Stimulated activated CD4-positive, alpha-beta T cell treated with anti-CD3 and anti-CD28 coated beads, Interleukin-15, amount 100 ng/mL, for 48 hours (primary cell): ENCODE measurements at regions not wholly inside any gene's neighbourhood (a gene's known extent, or its start where the extent isn't known, plus 50 kb on each side); places are given as distances from the start of the nearest gene placed in this dataset.
"Not testable (repeated sequence)": the region's sequence is repeated elsewhere in the genome, so short reads cannot be mapped to it uniquely, and the experiment has no call there.

Source experiments
- DNase-seq, 2 donors: peaks; one replicate each; pipeline ENCODE4 v3.0.0-alpha.2; 2020; ENCODE audit warnings: low read depth in 2 of 2

DNA sequence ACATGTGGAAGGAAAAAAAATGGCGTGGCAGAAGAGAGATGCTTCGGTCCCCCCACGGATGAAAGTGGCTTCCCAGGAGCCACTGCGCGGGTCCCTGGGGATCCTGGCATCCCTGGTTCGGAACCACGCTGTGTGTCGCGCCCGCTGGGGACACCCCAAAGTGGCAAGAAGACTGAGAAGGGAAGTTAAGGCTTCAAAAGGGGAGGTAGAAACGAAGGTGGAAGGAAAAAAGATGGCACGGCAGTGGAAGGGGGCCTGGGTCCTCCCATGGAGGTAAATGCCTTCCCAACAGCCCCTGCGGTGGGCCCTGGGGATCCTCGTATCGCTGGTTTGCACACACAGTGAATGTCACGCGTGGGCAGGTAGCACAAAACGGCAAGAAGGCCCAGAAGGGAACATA, 281.7 kb downstream of the ALG10 start:
- DNase-seq = no peak

DNA sequence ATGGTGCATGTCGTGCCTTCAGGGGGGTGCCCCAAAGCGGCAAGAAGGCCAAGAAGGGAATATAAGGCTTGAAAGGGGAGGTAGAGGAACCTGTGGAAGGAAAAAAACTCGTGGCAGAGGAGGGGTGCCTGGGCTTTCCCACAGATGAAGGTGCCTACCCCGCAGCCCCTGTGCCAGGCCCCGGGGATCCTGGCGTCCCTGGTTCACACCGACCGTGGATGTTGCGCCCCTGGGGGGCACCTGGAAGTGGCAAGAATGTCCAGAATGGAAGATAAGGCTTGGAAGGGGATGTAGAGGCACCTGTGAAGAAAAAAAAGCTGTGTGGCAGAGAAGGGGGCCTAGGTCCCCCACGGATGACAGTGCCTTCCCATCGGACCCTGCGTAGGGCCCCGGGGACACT, 282.2 kb downstream of the ALG10 start:
- DNase-seq = no peak

DNA sequence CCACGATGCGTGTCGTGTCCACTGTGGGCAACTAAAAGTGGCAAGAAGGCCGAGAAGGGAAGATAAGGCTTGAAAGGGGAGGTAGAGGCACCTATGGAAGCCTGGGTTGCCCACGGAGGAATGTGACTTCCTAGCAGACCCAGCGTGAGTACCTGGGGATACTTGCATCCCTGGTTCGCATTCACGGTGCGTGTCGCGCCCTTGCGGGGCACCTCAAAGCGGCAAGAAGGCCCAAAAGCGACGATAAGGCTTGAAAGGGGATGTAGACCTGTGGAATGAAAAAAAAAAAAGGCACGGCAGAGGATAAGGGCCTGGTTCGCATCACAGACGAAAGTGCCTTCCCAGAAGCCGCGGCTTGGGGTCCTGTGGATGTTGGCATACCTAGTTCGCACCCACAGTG, 282.9 kb downstream of the ALG10 start:
- DNase-seq = no peak

GRCh38 chr12:34306133-34306830, 284.0 kb downstream of the ALG10 start:
- no peak for DNase-seq

- DNase-seq = not testable (repeated sequence)
Observed at GRCh38 chr12:34309806-34310804, 287.8 kb downstream of the ALG10 start.

GRCh38 chr12:34311337-34311736, 289.0 kb downstream of the ALG10 start:
- no peak for DNase-seq

- no peak for DNase-seq
Observed at GRCh38 chr12:34327671-34328070, 305.4 kb downstream of the ALG10 start.

GRCh38 chr12:34333337-34333736, 311.0 kb downstream of the ALG10 start:
- no peak for DNase-seq

DNA sequence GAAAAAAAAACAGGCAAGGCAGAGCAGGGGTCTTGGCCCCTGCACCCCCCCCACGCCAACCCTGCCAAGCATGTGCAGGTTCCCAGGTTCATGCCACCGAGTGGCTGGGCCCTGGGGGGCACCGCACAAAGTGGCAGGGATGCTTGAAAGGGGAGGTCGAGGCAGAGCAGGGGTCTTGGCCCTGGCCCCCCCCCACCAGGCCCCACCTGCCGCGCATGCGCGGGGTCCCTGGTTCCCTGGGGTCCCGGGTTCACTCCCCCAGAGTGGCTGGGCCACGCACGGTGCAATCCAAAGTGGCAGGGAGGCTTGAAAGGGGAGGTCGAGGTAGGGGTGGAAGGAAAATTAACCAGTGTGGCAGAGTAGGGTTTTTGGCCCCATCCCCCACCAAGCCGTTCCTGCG, 312.2 kb downstream of the ALG10 start:
- DNase-seq = no peak

- no peak for DNase-seq
Observed at GRCh38 chr12:34334953-34335743, 312.9 kb downstream of the ALG10 start.

GRCh38 chr12:34335819-34336262, 313.5 kb downstream of the ALG10 start:
- DNase-seq = no peak

DNA sequence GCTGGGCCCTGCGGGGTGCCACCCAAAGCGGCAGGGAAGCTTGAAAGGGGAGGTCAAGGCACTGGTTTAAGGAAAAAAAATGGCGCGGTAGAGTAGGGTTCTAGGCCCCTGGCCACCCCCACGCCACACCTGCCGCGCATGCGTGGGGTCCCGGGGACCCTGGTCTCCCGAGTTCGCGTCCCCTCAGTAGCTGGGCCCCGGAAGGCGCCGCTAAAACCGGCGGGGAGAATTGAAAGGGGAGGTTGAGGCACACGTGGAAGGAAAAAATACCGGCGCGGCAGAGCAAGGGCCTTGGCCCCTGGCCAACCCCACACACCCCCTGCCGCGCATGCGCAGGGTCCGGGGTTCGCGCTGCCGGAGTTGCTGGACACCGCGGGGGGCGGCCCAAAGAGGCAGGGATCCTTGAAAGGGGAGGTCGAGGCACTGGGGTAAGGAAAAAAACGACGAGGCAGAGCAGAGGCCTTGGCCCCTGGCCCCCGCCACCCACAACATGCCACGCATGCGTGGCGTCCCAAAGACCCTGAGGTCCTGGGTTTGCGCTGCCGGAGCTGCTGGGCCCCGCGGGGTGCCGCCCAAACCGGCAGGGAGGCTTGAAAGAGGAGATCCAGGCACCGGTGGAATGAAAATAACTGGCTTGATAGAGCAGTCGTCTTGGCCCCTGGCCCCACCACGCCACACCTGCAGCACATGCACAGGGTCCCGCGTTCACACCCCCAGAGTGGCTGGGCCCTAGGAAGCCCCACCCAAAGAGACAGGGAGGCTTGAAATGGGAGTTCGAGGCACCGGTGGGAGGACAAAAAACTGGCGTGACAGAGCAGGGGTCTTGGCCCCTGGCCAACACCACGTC, 314.5 kb downstream of the ALG10 start:
- no peak for DNase-seq

- DNase-seq = no peak
Observed at GRCh38 chr12:34338751-34339150, 316.5 kb downstream of the ALG10 start.

- no peak for DNase-seq
Observed at GRCh38 chr12:34339922-34340321, 317.6 kb downstream of the ALG10 start.

DNA sequence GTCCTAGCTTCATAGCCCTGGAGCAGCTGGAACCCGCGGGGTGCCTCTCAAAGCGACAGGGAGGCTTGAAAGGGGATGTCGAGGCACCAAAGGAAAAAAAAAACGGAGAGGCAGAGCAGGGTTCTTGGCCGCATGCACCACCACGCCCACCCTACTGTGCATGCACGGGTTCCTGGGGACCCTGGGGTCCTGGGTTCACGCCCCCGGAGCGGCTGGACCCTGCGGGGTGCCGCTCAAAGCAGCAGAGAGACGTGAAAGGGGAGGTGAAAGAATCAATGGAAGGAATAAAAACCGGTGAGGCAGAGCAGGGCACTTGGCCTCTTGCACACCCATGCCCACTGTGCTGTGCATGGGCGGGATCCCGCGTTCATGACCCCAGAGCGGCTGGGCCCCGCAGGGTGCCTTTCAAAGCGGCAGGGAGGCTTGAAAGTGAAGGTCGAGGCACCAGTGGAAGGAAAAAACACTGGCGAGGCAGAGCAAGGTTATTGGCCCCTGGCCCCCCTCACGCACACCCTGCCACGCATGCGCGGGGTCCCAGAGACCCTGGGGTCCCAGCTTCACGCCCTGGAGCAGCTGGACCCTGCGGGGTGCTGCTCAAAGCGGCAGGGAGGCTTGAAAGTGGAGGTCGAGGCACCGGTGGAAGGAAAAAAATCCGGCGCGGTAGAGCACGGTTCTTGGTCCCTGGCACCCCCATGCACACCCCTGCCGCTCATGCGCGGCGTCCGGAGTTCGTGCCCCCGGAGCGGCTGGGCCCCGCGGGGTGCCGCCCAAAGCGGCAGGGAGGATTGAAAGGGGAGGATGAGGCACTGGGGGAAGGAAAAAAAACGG, 318.5 kb downstream of the ALG10 start:
- DNase-seq = no peak

DNA sequence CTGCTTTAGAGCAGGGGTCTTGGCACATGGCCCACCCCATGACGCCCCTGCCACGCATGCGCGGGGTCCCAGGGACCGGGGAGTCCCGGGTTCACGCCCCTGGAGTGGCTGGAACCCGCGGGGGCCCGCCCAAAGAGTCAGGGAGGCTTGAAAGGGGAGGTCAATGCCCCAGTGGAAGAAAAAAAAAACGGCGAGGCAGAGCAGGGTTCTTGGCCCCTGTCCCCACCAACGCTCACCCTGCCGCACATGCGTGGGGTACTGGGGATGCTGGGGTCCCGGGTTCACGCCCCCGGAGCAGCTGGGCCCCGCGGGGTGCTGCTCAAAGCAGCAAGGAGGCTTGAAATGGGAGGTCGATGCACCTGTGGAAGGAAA, 319.1 kb downstream of the ALG10 start:
- no peak for DNase-seq

GRCh38 chr12:34342048-34342447, 319.8 kb downstream of the ALG10 start:
- no peak for DNase-seq

- DNase-seq = no peak
Observed at GRCh38 chr12:34343345-34343744, 321.0 kb downstream of the ALG10 start.

GRCh38 chr12:34343766-34344165, 321.5 kb downstream of the ALG10 start:
- DNase-seq = no peak

- no peak for DNase-seq
Observed at GRCh38 chr12:34344851-34345522, 322.7 kb downstream of the ALG10 start.
